Iris pigment epithelial cell (primary cell): ENCODE measurements at regions not wholly inside any gene's neighbourhood (a gene's known extent, or its start where the extent isn't known, plus 50 kb on each side); places are given as distances from the start of the nearest gene placed in this dataset.

ENCODE experiments used
- DNase-seq: peaks from one replicate; pipeline ENCODE4 v3.0.0-alpha.2; 2011; ENCODE audit warnings: low read depth

- peak; percentile 29 for DNase-seq
Observed at GRCh38 chr6:164214066-164214465, 799.5 kb downstream of the QKI start.

- DNase-seq: no peak
Observed at GRCh38 chr6:164211254-164211653, 796.7 kb downstream of the QKI start.

- no peak for DNase-seq
Observed at GRCh38 chr6:164210783-164211182, 796.3 kb downstream of the QKI start.

- no peak for DNase-seq
Observed at GRCh38 chr6:164210323-164210722, 795.8 kb downstream of the QKI start.

- DNase-seq: no peak
Observed at GRCh38 chr6:164208371-164208770, 793.9 kb downstream of the QKI start.

- no peak for DNase-seq
Observed at GRCh38 chr6:164206807-164207423, 792.4 kb downstream of the QKI start.

- DNase-seq: peak; percentile 5
Observed at GRCh38 chr6:164200071-164200470, 785.6 kb downstream of the QKI start.

- DNase-seq: no peak
Observed at GRCh38 chr6:164195942-164196281, 781.4 kb downstream of the QKI start.

- no peak for DNase-seq
Observed at GRCh38 chr6:164195278-164195941, 780.9 kb downstream of the QKI start.

GRCh38 chr6:164188861-164189260, 774.3 kb downstream of the QKI start:
- no peak for DNase-seq

GRCh38 chr6:164185471-164185871, 771.0 kb downstream of the QKI start:
- DNase-seq: no peak

GRCh38 chr6:164184410-164184809, 769.9 kb downstream of the QKI start:
- no peak for DNase-seq

- no peak for DNase-seq
Observed at GRCh38 chr6:164183556-164184123, 769.1 kb downstream of the QKI start.

GRCh38 chr6:164178679-164179332, 764.3 kb downstream of the QKI start:
- DNase-seq: no peak

- no peak for DNase-seq
Observed at GRCh38 chr6:164169355-164169754, 754.8 kb downstream of the QKI start.

- DNase-seq: no peak
Observed at GRCh38 chr6:164168595-164168994, 754.1 kb downstream of the QKI start.

- DNase-seq: no peak
Observed at GRCh38 chr6:164167873-164168405, 753.4 kb downstream of the QKI start.

- no peak for DNase-seq
Observed at GRCh38 chr6:164166996-164167395, 752.5 kb downstream of the QKI start.

GRCh38 chr6:164166515-164166914, 752.0 kb downstream of the QKI start:
- DNase-seq: no peak

- peak; percentile 2 for DNase-seq
Observed at GRCh38 chr6:164164876-164165275, 750.4 kb downstream of the QKI start.

- DNase-seq: no peak
Observed at GRCh38 chr6:164163239-164163638, 748.7 kb downstream of the QKI start.

GRCh38 chr6:164159061-164159460, 744.5 kb downstream of the QKI start:
- no peak for DNase-seq

GRCh38 chr6:164154588-164154987, 740.1 kb downstream of the QKI start:
- no peak for DNase-seq
